Coronary artery (tissue), 2 donors: ENCODE measurements at regions not wholly inside any gene's neighbourhood (a gene's known extent, or its start where the extent isn't known, plus 50 kb on each side); places are given as distances from the start of the nearest gene placed in this dataset.

Experiments
- DNase-seq: peaks from one replicate; pipeline ENCODE4 v3.0.0-alpha.2; 2017; ENCODE audit warnings: low spot score
- H3K27ac ChIP-seq, 2 donors: fragments of 200-600 bp; sonication (generic); one replicate each; pipeline ENCODE4 v1.5.1; 2016 to 2019
- H3K4me3 ChIP-seq: fragments of 200-600 bp; sonication (generic); 2 replicates; pipeline ENCODE4 v1.5.1; 2016; ENCODE audit warnings: mild to moderate bottlenecking, moderate library complexity
- TF ChIP-seq, protein P1 (sequence below): fragments of 200-600 bp; sonication (generic); IDR thresholded peaks from one replicate; pipeline ENCODE4 v1.5.1; 2019; ENCODE audit warnings: antibody characterized with exemption

DNA sequence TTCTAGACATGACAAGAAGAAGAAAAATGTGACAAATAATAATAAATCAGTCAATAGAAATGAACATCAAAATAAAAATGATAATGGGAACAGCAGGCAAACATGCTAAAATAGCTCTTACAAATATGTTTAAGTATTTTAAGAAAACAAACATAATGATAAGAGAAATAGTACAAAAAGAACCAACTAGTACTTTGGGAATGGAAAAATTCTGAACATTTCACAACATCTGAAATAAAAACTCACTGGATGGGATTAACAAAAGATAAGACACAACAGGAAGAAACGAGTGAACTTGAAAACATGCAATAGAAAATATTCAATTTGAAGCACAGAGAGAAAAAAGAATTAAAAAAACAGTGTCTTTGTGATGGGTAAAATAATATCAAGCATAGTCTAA is 115.2 kb upstream of the TSPAN2 start:
- TF ChIP-seq, protein P1, sequence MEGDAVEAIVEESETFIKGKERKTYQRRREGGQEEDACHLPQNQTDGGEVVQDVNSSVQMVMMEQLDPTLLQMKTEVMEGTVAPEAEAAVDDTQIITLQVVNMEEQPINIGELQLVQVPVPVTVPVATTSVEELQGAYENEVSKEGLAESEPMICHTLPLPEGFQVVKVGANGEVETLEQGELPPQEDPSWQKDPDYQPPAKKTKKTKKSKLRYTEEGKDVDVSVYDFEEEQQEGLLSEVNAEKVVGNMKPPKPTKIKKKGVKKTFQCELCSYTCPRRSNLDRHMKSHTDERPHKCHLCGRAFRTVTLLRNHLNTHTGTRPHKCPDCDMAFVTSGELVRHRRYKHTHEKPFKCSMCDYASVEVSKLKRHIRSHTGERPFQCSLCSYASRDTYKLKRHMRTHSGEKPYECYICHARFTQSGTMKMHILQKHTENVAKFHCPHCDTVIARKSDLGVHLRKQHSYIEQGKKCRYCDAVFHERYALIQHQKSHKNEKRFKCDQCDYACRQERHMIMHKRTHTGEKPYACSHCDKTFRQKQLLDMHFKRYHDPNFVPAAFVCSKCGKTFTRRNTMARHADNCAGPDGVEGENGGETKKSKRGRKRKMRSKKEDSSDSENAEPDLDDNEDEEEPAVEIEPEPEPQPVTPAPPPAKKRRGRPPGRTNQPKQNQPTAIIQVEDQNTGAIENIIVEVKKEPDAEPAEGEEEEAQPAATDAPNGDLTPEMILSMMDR = no peak
- no peak overlapping the region for H3K4me3 ChIP-seq
- DNase-seq = no peak
- no peak overlapping the region for H3K27ac ChIP-seq

GRCh38 chr1:115203287-115203686 is 114.0 kb upstream of the TSPAN2 start:
- no peak overlapping the region for H3K4me3 ChIP-seq
- no peak for DNase-seq
- TF ChIP-seq, protein P1 = no peak
- no peak overlapping the region for H3K27ac ChIP-seq

DNA sequence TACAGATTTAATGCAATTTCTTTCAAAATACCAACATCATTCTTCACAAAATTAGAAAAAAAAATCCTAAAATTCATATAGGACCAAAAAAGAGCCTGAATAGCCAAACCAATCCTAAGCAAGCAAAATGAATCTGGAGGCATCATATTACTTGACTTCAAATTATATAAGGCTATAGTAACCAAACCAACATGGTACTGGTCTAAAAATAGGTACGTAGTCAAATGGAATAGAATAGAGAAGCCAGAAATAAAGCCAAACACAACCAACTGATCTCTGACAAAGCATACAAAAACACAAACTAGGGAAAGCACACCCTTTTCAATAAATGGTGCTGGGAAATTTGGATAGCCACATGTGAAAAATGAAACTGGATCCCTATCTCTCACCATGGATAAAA is 112.3 kb upstream of the TSPAN2 start:
- DNase-seq = no peak
- Histone ChIP-seq H3K4me3 (no peak overlapping the region), H3K27ac (no peak overlapping the region)
- TF ChIP-seq, protein P1 = no peak

- DNase-seq = no peak
- TF ChIP-seq, protein P1 = no peak
- Histone ChIP-seq H3K4me3 (no peak overlapping the region), H3K27ac (peak overlapping the region in 1 of 2 donors; percentile 7)
These were observed 110.3 kb upstream of the TSPAN2 start for GRCh38 chr1:115199416-115200132.

DNA sequence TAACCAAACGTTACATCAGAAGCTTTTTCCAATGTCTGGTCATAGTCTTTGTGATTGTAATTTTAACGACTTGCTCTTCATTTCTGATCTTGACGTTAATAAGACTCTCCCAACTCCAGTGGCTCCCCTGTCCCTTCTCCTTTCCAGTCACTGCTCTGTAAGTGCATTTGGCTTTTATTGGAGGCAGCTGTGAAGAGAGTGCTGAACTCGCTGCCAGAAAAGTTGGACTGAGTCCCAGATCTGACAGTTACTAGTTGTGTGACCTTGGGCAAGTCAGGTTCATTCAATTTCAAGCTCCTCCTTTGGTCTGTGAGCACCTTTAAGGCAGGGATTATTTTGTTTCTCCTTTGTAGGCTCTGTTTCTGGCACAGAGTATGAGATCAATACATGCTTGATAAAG is 109.6 kb upstream of the TSPAN2 start:
- DNase-seq = no peak
- TF ChIP-seq, protein P1 = no peak
- Histone ChIP-seq H3K27ac (no peak overlapping the region), H3K4me3 (no peak overlapping the region)

GRCh38 chr1:115196296-115196695 is 107.0 kb upstream of the TSPAN2 start:
- Histone ChIP-seq H3K4me3 (no peak overlapping the region), H3K27ac (no peak overlapping the region)
- DNase-seq = no peak
- TF ChIP-seq, protein P1 = no peak

GRCh38 chr1:115194506-115194905 is 105.2 kb upstream of the TSPAN2 start:
- Histone ChIP-seq H3K4me3 (no peak overlapping the region), H3K27ac (no peak overlapping the region)
- DNase-seq = no peak
- TF ChIP-seq, protein P1 = no peak
